ENCODE measurements at regions not wholly inside any gene's neighbourhood (a gene's known extent, or its start where the extent isn't known, plus 50 kb on each side); places are given as distances from the start of the nearest gene placed in this dataset.

DNA sequence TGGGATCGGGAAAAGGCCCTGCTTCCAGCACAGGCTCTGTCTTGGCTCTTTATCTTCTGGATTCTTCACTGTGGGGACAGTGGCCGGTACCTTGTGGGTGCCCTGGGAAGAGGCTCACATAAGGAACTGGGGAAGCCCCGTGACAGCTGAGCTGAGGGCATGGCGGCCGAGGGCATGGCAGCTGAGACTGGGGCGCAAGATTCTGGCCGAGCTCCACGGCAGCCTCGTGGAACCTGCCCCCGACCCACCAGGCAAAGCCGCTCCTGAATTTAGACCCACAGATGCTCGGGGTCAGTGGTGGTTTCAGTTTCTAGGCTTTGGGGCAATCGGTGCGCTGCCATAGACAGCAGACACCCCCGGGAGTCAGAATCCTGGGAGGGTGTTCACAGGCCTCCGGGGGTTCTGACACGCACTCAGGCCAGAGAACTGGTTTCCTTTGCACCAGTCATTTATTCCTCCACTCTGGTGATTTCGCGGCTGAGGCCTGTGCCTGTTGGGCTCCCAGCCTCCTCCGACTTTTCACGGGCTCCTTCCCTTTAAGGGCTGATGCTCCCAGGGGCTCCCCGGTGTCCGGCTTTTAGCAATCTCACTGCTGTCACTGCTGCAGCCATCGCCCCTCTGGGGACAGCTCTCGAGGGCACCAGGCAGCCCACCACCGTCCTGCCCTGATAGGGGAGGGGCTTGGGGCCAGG is 117.6 kb downstream of the TEX29 start:
- TF ChIP-seq, protein P1, sequence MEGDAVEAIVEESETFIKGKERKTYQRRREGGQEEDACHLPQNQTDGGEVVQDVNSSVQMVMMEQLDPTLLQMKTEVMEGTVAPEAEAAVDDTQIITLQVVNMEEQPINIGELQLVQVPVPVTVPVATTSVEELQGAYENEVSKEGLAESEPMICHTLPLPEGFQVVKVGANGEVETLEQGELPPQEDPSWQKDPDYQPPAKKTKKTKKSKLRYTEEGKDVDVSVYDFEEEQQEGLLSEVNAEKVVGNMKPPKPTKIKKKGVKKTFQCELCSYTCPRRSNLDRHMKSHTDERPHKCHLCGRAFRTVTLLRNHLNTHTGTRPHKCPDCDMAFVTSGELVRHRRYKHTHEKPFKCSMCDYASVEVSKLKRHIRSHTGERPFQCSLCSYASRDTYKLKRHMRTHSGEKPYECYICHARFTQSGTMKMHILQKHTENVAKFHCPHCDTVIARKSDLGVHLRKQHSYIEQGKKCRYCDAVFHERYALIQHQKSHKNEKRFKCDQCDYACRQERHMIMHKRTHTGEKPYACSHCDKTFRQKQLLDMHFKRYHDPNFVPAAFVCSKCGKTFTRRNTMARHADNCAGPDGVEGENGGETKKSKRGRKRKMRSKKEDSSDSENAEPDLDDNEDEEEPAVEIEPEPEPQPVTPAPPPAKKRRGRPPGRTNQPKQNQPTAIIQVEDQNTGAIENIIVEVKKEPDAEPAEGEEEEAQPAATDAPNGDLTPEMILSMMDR (conservative IDR thresholded peaks at IDR 0.05; ENCODE audit: low read length) = no peak
- no peak for TF ChIP-seq EZH2phosphoT487 (IDR thresholded peaks at IDR 0.05; ENCODE audit: borderline replicate concordance)

Measured in Loucy (cell line).